GM19324 (cell line): ENCODE measurements at regions not wholly inside any gene's neighbourhood (a gene's known extent, or its start where the extent isn't known, plus 50 kb on each side); places are given as distances from the start of the nearest gene placed in this dataset.
"Not testable (repeated sequence)": the region's sequence is repeated elsewhere in the genome, so short reads cannot be mapped to it uniquely, and the experiment has no call there.

Experiments
- ATAC-seq: cut with Tn5 transposase; IDR thresholded peaks from one replicate; pipeline ENCODE4 v1.9.1; 2021; ENCODE audit warnings: mild to moderate bottlenecking, moderate library complexity; ENCODE audit not compliant: unreplicated experiment, low FRiP score

GRCh38 chr2:180562378-180562777 is 418.0 kb upstream of the UBE2E3 start:
- no peak for ATAC-seq

GRCh38 chr2:180559771-180560170 is 420.6 kb upstream of the UBE2E3 start:
- ATAC-seq: no peak

- ATAC-seq: no peak
Observed at GRCh38 chr2:180559038-180559437, 421.4 kb upstream of the UBE2E3 start.

GRCh38 chr2:180555391-180555965 is 424.9 kb upstream of the UBE2E3 start:
- no peak for ATAC-seq

GRCh38 chr2:180554330-180554729 is 426.1 kb upstream of the UBE2E3 start:
- no peak for ATAC-seq

GRCh38 chr2:180553094-180553715 is 427.2 kb upstream of the UBE2E3 start:
- no peak for ATAC-seq

- no peak for ATAC-seq
Observed at GRCh38 chr2:180542511-180542910, 437.9 kb upstream of the UBE2E3 start.

GRCh38 chr2:180540761-180541160 is 439.6 kb upstream of the UBE2E3 start:
- no peak for ATAC-seq

GRCh38 chr2:180539541-180539940 is 440.9 kb upstream of the UBE2E3 start:
- ATAC-seq: no peak

GRCh38 chr2:180535289-180535688 is 445.1 kb upstream of the UBE2E3 start:
- no peak for ATAC-seq

GRCh38 chr2:180531787-180532186 is 448.6 kb upstream of the UBE2E3 start:
- not testable (repeated sequence) for ATAC-seq

GRCh38 chr2:180524499-180524898 is 455.9 kb upstream of the UBE2E3 start:
- no peak for ATAC-seq

GRCh38 chr2:180523621-180524340 is 456.6 kb upstream of the UBE2E3 start:
- ATAC-seq: no peak

- no peak for ATAC-seq
Observed at GRCh38 chr2:180520921-180521581, 459.4 kb upstream of the UBE2E3 start.

- peak; percentile 40 for ATAC-seq
Observed at GRCh38 chr2:180520206-180520605, 460.2 kb upstream of the UBE2E3 start.

GRCh38 chr2:180519276-180519675 is 461.1 kb upstream of the UBE2E3 start:
- no peak for ATAC-seq

- peak; percentile 68 for ATAC-seq
Observed at GRCh38 chr2:180516232-180516631, 464.2 kb upstream of the UBE2E3 start.

- ATAC-seq: no peak
Observed at GRCh38 chr2:180513389-180513788, 467.0 kb upstream of the UBE2E3 start.

- no peak for ATAC-seq
Observed at GRCh38 chr2:180508458-180508857, 471.9 kb upstream of the UBE2E3 start.

- ATAC-seq: no peak
Observed at GRCh38 chr2:180507028-180507427, 473.4 kb upstream of the UBE2E3 start.

- ATAC-seq: no peak
Observed at GRCh38 chr2:180505203-180505602, 475.2 kb upstream of the UBE2E3 start.
